DMS 273 (cell line): ENCODE measurements at regions not wholly inside any gene's neighbourhood (a gene's known extent, or its start where the extent isn't known, plus 50 kb on each side); places are given as distances from the start of the nearest gene placed in this dataset.

ENCODE experiments used
- DNase-seq: peaks from one replicate; lab custom pipeline; 2025; ENCODE audit not compliant: unreplicated experiment; lab: John Stamatoyannopoulos, UW

GRCh38 chr10:69684020-69684980 lies 54.3 kb downstream of the FAM241B start:
- no peak for DNase-seq

- DNase-seq: no peak
Observed at GRCh38 chr10:69684981-69685353, 54.9 kb downstream of the FAM241B start.

- DNase-seq: no peak
Observed at GRCh38 chr10:69685426-69685801, 55.4 kb downstream of the FAM241B start.

- peak; percentile 31 for DNase-seq
Observed at GRCh38 chr10:69685802-69686585, 55.9 kb downstream of the FAM241B start.

GRCh38 chr10:69686866-69687265 lies 56.8 kb downstream of the FAM241B start:
- DNase-seq: no peak

- no peak for DNase-seq
Observed at GRCh38 chr10:69687426-69687825, 57.4 kb downstream of the FAM241B start.

- no peak for DNase-seq
Observed at GRCh38 chr10:69692267-69692666, 62.2 kb downstream of the FAM241B start.

GRCh38 chr10:69692891-69693290 lies 62.8 kb downstream of the FAM241B start:
- DNase-seq: no peak

GRCh38 chr10:69693886-69694285 lies 63.8 kb downstream of the FAM241B start:
- no peak for DNase-seq

GRCh38 chr10:69696073-69696731 lies 66.2 kb downstream of the FAM241B start:
- DNase-seq: peak; percentile 40

GRCh38 chr10:69697006-69697405 lies 67.0 kb downstream of the FAM241B start:
- DNase-seq: no peak

- no peak for DNase-seq
Observed at GRCh38 chr10:69703256-69703655, 73.2 kb downstream of the FAM241B start.

- DNase-seq: no peak
Observed at GRCh38 chr10:69703766-69704630, 74.0 kb downstream of the FAM241B start.

- peak; percentile 9 for DNase-seq
Observed at GRCh38 chr10:69709366-69709941, 79.4 kb downstream of the FAM241B start.

GRCh38 chr10:69710008-69710888 lies 80.2 kb downstream of the FAM241B start:
- no peak for DNase-seq

- no peak for DNase-seq
Observed at GRCh38 chr10:69712342-69712741, 82.3 kb downstream of the FAM241B start.

- no peak for DNase-seq
Observed at GRCh38 chr10:69714572-69714971, 84.5 kb downstream of the FAM241B start.

- DNase-seq: no peak
Observed at GRCh38 chr10:69715156-69715898, 85.3 kb downstream of the FAM241B start.
